HG03520 (cell line): ENCODE measurements at regions not wholly inside any gene's neighbourhood (a gene's known extent, or its start where the extent isn't known, plus 50 kb on each side); places are given as distances from the start of the nearest gene placed in this dataset.

Experiments
- ATAC-seq: cut with Tn5 transposase; IDR thresholded peaks from one replicate; pipeline ENCODE4 v1.9.1; 2021; ENCODE audit warnings: mild to moderate bottlenecking, moderate library complexity; ENCODE audit not compliant: unreplicated experiment

DNA sequence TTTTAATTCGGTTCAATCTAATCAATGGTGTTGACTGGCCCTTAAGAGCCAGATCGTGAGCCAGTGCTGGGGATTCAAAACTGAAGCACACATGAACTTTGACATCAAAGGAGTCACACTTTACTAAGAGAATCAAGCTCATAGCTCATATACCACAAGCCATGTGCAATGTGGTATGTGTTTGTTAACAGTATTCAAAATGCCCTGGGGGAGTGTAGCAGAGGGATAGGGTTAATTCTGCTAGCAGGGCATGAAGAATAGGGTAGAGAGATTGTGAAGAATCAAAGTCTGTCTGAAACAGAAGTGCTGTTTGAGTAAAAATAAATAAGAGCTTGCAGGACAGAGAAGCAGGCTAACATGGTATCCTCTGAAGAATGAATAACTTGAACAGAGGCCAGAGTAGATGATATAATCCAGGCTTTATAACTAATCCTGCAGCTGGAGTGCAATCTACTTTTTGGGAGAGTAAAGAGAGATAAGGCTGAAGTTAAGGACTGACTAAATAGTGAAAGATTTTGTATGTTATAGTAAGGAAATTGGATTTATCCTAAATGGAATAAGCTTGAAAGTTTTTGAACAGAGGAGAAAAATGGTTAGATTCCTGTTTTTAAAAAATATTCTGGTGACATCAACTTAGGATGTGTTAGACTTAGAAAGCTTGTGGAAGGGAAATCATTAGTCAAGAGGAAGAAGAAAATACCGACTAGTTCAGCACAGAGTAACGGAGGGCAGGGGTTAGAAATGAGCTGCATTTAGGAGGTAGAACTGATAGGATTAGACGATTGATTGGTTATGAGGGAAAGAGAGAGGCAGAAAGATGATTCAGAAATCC lies 292.0 kb downstream of the NFKBIZ start:
- no peak for ATAC-seq

DNA sequence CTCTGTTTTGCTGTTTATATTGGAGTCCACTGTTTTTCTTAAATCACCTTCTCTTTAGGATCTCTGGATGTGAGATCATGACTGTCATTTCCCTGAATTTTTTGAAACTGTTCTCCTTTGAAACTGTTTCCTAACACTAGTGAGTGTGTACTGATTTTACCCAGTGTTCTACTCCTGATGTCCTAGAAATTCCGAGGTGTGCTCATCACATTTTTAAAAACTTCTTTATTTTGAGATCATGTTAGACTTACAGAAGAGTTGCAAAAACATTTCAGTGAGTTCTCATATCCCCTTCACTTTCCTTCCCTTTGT lies 292.6 kb downstream of the NFKBIZ start:
- no peak for ATAC-seq

DNA sequence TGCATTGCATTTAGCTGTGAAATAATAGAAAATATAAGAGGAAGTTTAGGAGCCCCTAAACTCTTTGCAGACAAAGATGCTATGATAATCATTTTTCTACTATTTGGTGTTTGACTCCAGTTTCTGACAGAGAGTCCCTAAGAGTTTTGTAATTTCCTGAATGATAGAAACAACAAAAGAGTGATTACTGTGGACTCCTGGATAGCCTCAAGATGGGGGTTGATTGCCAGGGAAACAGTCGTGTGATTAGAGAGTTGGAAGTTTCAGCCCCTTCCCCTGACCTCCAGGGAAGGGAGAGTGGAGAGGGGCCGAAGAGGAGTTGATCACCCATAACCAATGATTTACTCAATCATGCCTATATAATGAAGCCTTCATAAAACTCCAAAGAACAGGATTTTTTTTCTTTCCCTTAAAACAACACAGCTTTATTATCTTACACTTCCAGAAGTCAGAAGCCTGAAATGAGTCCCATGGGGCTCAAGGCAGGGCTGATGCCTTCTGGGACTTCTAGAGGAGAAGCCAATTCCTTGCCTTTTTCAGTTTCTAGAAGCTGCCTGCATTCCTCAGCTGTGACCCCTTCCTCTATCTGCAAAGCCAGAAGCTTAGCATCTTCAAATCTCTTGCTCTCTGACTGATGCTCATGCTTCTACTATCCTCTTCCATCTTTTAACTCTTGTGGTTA lies 292.3 kb upstream of the ZPLD1 start:
- no peak for ATAC-seq

DNA sequence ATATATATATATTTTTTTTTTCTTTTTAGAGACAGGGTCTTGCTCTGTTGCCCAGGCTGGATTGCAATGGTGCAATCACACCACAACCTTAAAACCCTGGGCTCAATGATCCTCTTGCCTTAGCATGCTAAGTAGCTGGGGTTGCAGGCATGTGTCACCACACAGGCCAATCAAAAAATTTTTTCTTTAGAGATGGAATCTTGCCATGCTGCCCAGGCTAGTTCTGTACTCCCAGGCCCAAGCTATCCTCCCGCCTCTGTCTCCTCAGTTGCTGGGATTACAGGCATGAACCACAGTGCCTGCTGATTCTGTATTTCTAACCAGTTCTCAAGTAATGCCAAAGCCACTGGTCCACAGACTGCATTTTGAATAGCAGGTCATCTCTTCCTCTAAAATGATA lies 291.3 kb upstream of the ZPLD1 start:
- ATAC-seq: no peak

DNA sequence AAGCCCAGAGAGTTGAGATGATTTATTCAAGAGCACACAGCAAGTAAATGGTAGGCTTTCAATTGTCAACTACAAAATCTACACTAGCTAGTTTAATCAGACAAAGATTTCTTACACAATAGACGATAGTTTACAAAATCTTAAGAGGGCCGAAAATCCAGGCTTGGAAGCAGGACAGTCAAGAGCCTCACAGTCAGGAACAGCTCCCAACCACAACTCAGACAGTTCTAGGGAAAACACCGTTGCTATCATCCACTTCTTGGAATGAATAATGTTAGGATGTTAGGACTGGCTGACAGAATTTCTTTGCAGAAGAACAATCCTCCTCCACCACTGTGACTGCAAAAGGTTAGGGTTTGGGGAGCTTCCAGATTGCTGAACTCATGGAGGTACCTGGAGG lies 290.8 kb upstream of the ZPLD1 start:
- no peak for ATAC-seq

DNA sequence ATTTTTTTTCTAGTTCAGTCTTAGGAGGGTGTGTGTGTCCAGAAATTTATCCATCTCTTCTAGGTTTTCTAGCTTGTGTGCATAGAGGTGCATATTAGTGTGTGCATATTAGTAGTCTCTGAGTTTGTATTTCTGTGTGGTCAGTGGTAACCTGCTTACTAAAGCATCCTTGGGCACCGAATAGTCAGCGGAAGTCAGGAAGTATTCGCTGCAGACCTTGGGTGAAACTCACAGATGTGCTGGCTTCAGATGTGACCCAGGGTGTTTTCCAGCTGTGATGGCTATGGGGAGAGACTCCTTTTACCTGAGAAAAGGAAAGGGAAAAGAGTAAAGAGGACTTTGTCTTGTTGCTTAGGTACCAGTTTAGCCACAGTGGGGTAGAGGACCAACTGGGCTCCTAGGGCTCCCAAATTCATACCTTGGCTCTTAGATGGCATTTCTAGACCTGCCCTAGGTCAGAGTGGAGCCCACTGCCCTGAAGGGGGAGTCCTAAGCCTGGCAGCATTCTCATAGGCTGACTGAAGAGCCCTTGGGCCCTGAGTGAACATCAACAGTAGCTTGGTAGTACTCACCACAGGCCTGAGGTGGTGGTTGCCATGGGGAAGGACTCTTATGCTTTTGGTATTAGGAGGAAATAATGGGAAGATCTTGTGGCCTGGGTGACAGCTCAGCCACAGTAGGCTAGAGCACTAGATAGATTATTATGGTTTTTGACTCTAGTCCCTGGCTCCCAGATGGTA lies 286.0 kb upstream of the ZPLD1 start:
- ATAC-seq: no peak

DNA sequence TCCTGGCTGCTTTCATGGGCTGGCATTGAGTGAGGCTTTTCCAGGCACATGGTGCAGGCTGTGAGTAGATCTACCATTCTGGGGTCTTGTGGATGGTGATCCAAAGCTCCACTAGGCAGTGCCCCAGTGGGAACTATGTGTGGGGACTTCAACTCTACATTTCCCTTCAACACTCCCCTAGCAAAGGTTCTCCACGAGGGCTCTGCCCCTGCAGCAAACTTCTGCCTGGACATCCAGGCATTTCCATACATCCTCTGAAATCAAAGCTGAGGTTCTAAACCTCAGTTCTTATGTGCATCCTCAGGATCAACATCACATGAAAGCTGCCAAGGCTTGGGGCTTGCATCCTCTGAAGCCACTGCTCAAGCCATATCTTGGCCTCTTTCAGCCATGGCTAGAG lies 282.9 kb upstream of the ZPLD1 start:
- ATAC-seq: no peak

DNA sequence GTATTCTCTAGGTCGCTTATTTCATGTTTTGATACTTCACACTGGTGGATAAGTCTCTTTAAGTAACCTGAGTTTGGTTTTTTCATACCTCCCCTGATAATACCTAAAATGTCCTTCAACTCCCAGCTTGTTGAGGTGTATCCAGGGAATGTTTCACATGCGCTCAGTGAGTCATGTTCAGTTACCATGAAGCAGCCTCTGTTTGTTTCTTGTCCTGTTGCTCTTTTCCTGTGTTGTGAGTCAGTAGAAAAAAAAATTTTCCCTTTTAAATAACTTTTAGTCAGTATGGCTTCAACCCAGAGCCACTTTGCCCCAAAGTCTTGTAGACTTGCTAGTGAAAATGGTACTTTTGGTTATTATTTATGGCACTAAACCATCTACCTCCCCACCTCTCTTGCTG lies 278.4 kb upstream of the ZPLD1 start:
- ATAC-seq: no peak

DNA sequence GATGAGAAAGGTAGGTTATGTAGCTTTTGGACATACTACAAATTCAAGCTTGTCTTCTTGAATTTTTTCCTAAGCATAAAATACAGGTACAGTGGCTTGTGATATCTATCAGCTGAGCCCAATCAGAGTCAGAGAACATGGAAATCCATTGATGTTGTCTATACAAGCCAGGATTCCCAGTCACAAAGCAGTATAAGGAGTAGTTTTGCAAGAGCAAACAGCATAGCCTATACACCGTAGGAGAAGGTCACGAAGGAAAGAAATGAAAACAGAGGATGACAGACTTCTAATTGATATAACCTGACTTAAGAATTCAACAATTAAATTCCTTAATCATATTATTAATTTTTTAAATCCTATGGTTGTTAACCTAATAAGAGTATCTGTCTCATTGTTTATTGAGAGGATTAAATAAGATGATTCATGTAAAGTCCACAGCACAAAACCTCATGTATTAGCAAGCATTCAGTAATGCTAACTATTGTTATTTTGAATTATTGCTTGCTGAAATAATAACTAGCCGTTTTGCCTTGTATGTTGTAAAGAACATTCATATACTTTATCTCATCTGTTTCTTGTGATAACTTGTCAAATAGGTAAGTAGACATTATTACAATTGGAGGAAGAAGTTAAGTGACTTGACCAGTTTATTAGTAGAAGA lies 276.6 kb upstream of the ZPLD1 start:
- ATAC-seq: no peak

DNA sequence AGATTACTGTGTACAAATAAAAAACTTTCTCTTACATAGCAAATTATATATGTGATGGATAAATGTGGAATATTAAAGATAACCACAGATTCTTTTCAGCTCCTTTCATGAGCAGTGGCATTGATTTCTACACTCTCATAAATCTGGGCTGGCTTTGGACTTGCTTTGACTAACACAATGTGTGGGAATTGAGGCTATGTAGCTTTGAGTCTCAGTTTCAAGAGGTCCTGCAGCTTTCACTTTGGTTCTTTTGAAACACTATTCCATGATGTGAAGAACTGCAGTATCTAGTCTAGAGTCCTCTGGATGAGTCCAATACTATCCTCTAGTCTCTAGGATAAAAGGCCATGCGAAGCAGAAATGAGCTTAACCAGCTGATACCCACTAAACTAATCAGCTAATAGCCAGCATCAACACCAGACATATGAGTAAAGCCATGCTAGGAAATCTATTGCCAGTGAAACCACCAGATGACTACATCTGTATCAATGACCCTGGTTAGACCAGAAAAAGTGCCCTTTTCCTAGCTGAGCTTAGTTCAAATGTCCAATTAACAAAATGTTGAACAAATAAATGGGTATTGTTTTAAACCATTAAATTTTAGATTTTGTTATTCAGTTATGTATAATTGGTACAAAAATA lies 274.9 kb upstream of the ZPLD1 start:
- ATAC-seq: no peak

DNA sequence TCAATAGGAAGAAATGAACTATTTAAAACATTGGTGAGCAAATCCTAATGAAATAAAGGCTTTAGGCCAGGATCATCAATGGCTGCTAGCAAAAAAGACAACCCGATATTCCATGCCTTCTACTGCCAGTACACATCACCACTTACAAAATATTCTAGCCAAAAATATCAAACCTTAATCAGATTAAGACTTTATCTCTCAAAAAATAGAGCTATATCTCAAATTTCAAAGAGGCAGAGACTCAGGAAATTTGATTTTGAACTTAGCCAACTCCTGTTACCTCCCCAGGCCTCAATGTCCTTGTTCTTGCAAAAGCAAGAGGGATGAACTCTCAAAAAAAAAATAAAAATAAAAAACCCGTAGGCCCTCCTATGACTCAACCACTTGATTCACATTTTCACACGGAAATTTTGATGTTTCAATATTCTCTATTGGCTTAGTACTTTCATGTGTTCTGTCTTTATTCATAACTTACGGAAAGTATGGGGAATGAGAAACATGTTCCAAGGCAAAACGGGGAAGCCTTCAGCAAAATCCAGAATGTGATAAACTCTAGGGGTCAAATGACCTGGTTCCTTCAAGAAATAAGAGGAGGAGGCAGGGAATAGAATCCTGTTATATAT lies 273.3 kb upstream of the ZPLD1 start:
- no peak for ATAC-seq

DNA sequence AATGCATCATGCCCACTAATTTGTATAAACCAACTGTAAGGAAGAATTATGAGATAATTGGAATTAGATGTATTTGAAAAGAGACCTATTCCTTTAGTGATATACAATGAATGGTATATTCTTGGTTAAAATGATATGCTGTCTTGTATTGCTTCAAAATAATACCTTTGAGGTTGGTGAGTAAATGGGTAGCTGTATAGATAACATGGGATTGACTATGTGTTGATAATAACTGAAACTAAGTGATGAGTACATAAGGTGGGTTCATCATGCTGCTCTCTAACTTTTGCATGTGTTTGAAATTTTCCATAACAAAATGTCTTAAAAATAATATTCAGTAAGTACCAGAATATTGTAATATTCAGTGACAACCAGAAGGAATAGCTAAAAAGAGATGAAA lies 272.6 kb upstream of the ZPLD1 start:
- ATAC-seq: no peak

DNA sequence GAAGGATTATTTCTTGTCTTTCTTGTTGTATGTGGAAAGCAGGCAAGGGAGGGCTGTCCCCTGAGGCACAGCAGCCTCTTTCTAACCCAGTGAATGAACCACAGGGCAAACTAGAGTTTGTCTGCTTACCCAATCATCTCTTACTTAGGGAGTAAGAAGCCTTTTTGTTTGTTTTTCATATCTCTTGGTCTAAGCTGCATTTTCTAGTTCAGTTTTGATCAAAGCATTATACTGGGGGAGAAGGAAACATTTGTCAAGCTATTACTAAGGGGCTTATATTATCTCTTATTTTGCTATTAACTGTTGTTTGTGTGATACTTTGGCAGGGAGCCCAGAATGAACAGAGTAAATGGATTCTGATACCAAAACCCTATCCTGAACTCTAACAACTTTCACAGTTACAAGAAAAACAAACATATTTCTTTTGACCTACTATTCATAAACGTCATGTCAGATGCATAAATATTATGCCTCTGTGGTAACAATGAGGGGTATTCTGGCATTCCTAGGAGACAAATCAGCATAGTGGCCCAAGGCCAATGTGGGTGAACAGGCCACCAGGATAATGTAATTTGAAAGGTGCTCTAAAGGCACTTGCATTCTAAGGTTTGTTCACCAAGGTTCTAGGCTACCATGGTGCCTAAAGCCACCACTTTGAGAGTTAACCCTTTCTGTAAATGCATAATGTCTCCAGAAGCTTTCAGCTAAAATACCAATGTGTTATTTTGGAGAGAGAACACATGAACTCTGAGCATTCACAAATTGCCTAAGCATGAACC lies 271.6 kb upstream of the ZPLD1 start:
- ATAC-seq: no peak

DNA sequence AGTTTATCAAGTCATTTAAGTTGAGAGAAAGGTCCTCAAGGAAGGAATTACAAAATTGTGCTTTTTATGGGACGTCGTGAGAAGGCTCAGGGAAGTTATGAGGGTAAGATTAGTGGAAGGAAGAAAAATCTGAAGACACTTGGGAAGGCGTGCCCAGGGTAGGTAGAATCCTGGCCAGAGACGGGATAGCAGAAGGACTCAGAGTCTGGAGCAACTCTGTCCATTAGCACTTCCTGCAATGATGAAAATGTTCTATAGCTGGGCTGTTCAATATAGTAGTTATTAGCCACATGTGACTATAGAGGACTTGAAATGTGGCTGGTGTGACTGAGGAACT lies 271.0 kb upstream of the ZPLD1 start:
- ATAC-seq: no peak

DNA sequence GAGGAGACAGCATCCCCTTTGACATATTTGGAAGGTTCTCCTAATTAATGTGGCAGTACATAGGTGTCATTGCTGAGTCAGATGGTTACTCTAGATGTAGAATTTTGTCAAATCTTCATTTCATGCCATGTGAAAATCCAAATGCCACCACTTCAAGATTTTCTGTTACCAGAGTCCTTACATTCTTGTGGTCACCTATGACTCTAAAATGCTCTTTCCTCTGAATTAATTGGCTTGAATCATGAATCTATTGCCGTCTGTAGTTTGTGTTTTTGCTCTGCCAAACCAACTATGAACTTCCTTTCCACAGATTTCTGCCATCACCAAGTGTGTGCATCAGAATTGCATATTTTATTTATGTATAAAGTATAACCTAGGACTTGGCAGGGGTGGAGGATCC lies 269.4 kb upstream of the ZPLD1 start:
- ATAC-seq: no peak

DNA sequence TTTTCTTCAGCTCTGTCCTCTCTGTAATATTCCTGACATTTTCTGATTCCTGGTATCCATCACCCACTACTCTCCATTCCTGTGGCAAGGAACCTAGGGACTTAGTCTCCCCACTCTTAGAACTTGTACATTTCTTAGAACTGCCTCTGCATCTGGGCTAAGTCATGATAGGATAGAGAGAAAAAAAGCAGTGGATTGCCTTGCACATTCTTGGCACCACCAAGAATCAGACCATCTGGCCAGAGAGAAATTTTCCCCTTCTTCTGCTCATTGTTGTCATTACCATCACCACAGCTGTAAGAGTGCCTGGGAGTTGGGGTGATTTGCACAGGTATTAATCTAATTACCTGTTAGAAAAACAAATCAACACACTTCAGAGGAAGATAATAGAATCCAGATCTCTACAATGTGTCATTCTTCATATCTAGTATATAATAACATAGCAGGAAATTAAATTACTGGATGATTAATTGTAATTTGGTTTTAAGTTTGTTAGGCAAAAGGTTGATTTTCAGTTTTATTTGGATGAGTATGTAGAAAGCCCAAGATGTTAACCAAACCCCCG lies 264.8 kb upstream of the ZPLD1 start:
- no peak for ATAC-seq

DNA sequence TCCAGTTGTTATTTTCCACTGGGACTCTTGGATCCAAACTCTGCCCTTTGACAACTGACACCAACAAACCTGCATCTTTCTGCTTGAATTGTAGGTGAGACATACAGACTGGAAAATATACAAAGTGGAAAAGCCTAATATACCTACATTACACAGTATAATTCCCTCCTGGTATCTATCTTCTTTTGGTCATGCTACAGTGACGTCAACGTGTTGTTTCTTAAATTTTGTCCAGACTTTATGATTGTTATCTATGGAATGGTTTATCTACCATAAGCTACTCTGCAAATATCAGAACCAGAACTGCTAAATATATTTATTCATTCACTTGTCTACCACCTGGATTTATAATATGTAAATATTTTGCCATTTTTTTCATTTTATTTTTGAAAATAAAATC lies 264.3 kb upstream of the ZPLD1 start:
- no peak for ATAC-seq

DNA sequence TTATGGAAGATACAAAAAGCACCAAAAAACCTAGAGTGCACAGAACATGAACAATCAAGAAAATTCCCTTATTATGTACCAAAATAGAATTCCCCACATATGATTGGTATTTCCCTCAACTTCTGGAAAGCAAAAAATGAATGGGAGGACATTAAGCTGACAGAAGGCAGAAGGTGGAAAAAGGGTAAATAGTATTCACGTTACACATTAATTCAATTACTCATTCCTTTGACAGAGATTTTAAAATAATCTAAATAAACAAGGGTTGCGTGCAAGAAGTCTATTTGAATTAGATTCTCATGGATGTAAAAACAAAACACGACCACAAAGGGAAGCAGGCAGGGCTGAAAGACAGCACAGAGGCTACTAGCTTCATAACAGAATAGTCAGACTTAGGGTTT lies 260.5 kb upstream of the ZPLD1 start:
- no peak for ATAC-seq

DNA sequence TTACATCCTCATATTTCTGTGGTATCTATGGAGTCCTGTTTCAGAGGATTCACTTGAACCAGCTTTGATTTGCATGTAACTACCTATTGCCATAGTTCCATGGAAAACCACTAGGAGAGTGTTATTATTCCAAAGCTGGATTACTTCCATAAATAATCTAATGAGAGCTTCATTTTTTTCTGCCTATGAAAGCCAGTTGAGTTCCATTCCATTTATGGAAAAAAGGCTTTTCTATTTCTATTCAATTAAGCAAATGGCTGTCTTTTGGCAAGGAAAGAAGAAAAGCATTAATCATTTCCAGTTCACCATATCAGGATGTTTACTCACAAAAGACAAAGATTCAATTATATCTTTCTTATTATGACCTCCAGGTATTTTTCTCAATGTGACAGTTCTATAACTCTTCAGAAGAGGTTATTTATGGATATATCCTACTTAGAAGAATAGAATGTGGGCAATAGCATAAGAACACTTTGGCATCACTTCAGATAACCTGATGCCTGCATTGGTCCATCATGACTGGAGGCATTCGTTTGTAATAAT lies 259.9 kb upstream of the ZPLD1 start:
- ATAC-seq: no peak
